Prostate gland (tissue), 2 donors: ENCODE measurements at regions not wholly inside any gene's neighbourhood (a gene's known extent, or its start where the extent isn't known, plus 50 kb on each side); places are given as distances from the start of the nearest gene placed in this dataset.

ENCODE experiments used
- DNase-seq: peaks from one replicate; pipeline ENCODE4 v3.0.0-alpha.2; 2019; ENCODE audit warnings: low spot score
- H3K27ac ChIP-seq, 2 donors: fragments of 200-600 bp; sonication (generic); 2 replicates each; pipeline ENCODE4 v1.5.1; 2017 to 2019
- H3K27me3 ChIP-seq: fragments of 200-600 bp; sonication (generic); replicated peaks from 2 replicates; pipeline ENCODE4 v1.5.1; 2019; ENCODE audit not compliant: insufficient read depth
- H3K36me3 ChIP-seq, 2 donors: fragments of 200-600 bp; sonication (generic); 1 replicate in 1 of 2; 2 replicates in 1 of 2; pipeline versions ENCODE4 v1.5.1 to v1.8.1; 2017 to 2019
- H3K4me1 ChIP-seq: fragments of 200-600 bp; sonication (generic); replicated peaks from 2 replicates; pipeline ENCODE4 v1.5.1; 2019
- H3K4me3 ChIP-seq, 2 donors: fragments of 200-600 bp; sonication (generic); 2 replicates each; pipeline ENCODE4 v1.5.1; 2017 to 2019
- H3K9me3 ChIP-seq: fragments of 200-600 bp; sonication (generic); 2 replicates; pipeline ENCODE4 v1.5.1; 2017
- CTCF ChIP-seq, 4 experiments: fragments of 200-600 bp in 2 of 4; fragments of 450-650 bp in 2 of 4; sonication (generic) in 2 of 4; IDR thresholded peaks; 1 replicate in 3 of 4; 2 replicates in 1 of 4; pipeline ENCODE4 v1.5.1; 2016 to 2019; ENCODE audit warnings: antibody characterized with exemption in 4 of 4, mild to moderate bottlenecking in 2 of 4, moderate library complexity in 2 of 4
- POLR2A ChIP-seq: fragments of 450-650 bp; IDR thresholded peaks from one replicate; pipeline ENCODE4 v1.6.1; 2016; ENCODE audit warnings: antibody characterized with exemption, mild to moderate bottlenecking
- POLR2AphosphoS5 ChIP-seq: sonication (generic); formaldehyde crosslinking; IDR thresholded peaks from one replicate; pipeline ENCODE4 v1.6.1; 2017; ENCODE audit warnings: antibody characterized with exemption
- WGBS: methylation state at CpG from one replicate; pipeline ENCODE4 v1.1.5; 2018; 5-methylcytosine and 5-hydroxymethylcytosine counted together
- intact Hi-C: fragments of 100-400 bp; cut with DNase I; formaldehyde crosslinking; loops from one replicate; pipeline ENCODE4 v1.14.2; 2022

- no peak overlapping the region for H3K27ac ChIP-seq
- no peaks in the 10 kb centered on the region for H3K4me1 ChIP-seq
- 79% methylated on average over 32 of the region's 32 CpGs for WGBS
- no peak for DNase-seq
- no peaks in the 10 kb centered on the region for H3K36me3 ChIP-seq
- TF ChIP-seq CTCF (IDR thresholded peaks at IDR 0.05), result no peak
- TF ChIP-seq POLR2AphosphoS5, result no peak
- no peak for TF ChIP-seq POLR2A
- H3K9me3 ChIP-seq, result no peaks in the 10 kb centered on the region
- intact Hi-C loops, result no loop called here
- H3K4me3 ChIP-seq, result no peak overlapping the region
- H3K27me3 ChIP-seq, result no peaks in the 10 kb centered on the region
These were observed 135.6 kb upstream of the KCNJ15 start for GRCh38 chr21:38120984-38121855.

- H3K27ac ChIP-seq, result no peak overlapping the region
- intact Hi-C loops, result no loop called here
- TF ChIP-seq POLR2AphosphoS5, result no peak
- no peak for TF ChIP-seq POLR2A
- TF ChIP-seq CTCF (IDR thresholded peaks at IDR 0.05), result no peak
- DNase-seq, result no peak
- no peaks in the 10 kb centered on the region for H3K36me3 ChIP-seq
- no peaks in the 10 kb centered on the region for H3K27me3 ChIP-seq
- WGBS, result 87% methylated on average over 7 of the region's 7 CpGs
- H3K9me3 ChIP-seq, result no peaks in the 10 kb centered on the region
- no peaks in the 10 kb centered on the region for H3K4me1 ChIP-seq
- no peak overlapping the region for H3K4me3 ChIP-seq
These were observed 134.7 kb upstream of the KCNJ15 start for GRCh38 chr21:38121888-38122720.

- Histone ChIP-seq H3K36me3 (no peaks in the 10 kb centered on the region), H3K27me3 (no peaks in the 10 kb centered on the region), H3K4me1 (no peaks in the 10 kb centered on the region), H3K4me3 (no peak overlapping the region), H3K27ac (no peak overlapping the region), H3K9me3 (no peaks in the 10 kb centered on the region)
- DNase-seq, result no peak
- 97% methylated on average over 5 of the region's 5 CpGs for WGBS
- intact Hi-C loops, result no loop called here
- TF ChIP-seq POLR2AphosphoS5 (no peak), POLR2A (no peak), CTCF (IDR thresholded peaks at IDR 0.05) (no peak)
These were observed 133.2 kb upstream of the KCNJ15 start for GRCh38 chr21:38123626-38124025.

GRCh38 chr21:38126666-38127303, 130.0 kb upstream of the KCNJ15 start:
- intact Hi-C loops, result no loop called here
- DNase-seq, result peak; percentile 30
- Histone ChIP-seq H3K4me3 (no peak overlapping the region), H3K36me3 (no peaks in the 10 kb centered on the region), H3K27ac (no peak overlapping the region), H3K27me3 (no peaks in the 10 kb centered on the region), H3K9me3 (no peaks in the 10 kb centered on the region), H3K4me1 (no peaks in the 10 kb centered on the region)
- WGBS, result 37% methylated on average over 8 of the region's 8 CpGs
- TF ChIP-seq POLR2AphosphoS5, result no peak
- TF ChIP-seq CTCF (IDR thresholded peaks at IDR 0.05), result peak in 3 of 4 experiments; percentile 28 to 61 (median 35)
- no peak for TF ChIP-seq POLR2A
